ENCODE measurements at regions not wholly inside any gene's neighbourhood (a gene's known extent, or its start where the extent isn't known, plus 50 kb on each side); places are given as distances from the start of the nearest gene placed in this dataset.

- TF ChIP-seq CTCF (conservative IDR thresholded peaks at IDR 0.05; ENCODE audit: low read depth, low read length) (no peak), EZH2phosphoT487 (IDR thresholded peaks at IDR 0.05; ENCODE audit: borderline replicate concordance, low read length) (no peak)
Observed at GRCh38 chr13:106261450-106261849, 274.0 kb downstream of the EFNB2 start.
